ENCODE measurements at regions not wholly inside any gene's neighbourhood (a gene's known extent, or its start where the extent isn't known, plus 50 kb on each side); places are given as distances from the start of the nearest gene placed in this dataset.
"Not testable (repeated sequence)": the region's sequence is repeated elsewhere in the genome, so short reads cannot be mapped to it uniquely, and the experiment has no call there.

- peak; percentile 73 for DNase-seq (ENCODE audit: low read depth)
These were observed 329.3 kb downstream of the GBA3 start for GRCh38 chr4:23022032-23022431.

- no peak for DNase-seq (ENCODE audit: low read depth)
These were observed 328.3 kb downstream of the GBA3 start for GRCh38 chr4:23021040-23021439.

GRCh38 chr4:23020399-23020798 lies 327.7 kb downstream of the GBA3 start:
- not testable (repeated sequence) for DNase-seq (ENCODE audit: low read depth)

GRCh38 chr4:23016981-23017380 lies 324.2 kb downstream of the GBA3 start:
- DNase-seq (ENCODE audit: low read depth): no peak

- DNase-seq (ENCODE audit: low read depth): no peak
These were observed 323.1 kb downstream of the GBA3 start for GRCh38 chr4:23015821-23016220.

GRCh38 chr4:23009093-23009492 lies 316.4 kb downstream of the GBA3 start:
- DNase-seq (ENCODE audit: low read depth): no peak

- DNase-seq (ENCODE audit: low read depth): peak; percentile 50
These were observed 314.0 kb downstream of the GBA3 start for GRCh38 chr4:23006756-23007155.

- no peak for DNase-seq (ENCODE audit: low read depth)
These were observed 313.0 kb downstream of the GBA3 start for GRCh38 chr4:23005691-23006090.

GRCh38 chr4:23001478-23001877 lies 308.7 kb downstream of the GBA3 start:
- no peak for DNase-seq (ENCODE audit: low read depth)

- DNase-seq (ENCODE audit: low read depth): no peak
These were observed 306.7 kb downstream of the GBA3 start for GRCh38 chr4:22999419-22999818.

GRCh38 chr4:22997358-22998224 lies 304.9 kb downstream of the GBA3 start:
- DNase-seq (ENCODE audit: low read depth): no peak

GRCh38 chr4:22991576-22991975 lies 298.8 kb downstream of the GBA3 start:
- DNase-seq (ENCODE audit: low read depth): no peak

- no peak for DNase-seq (ENCODE audit: low read depth)
These were observed 295.8 kb downstream of the GBA3 start for GRCh38 chr4:22988526-22988925.

GRCh38 chr4:22987870-22988269 lies 295.1 kb downstream of the GBA3 start:
- DNase-seq (ENCODE audit: low read depth): peak; percentile 51

GRCh38 chr4:22986881-22987280 lies 294.1 kb downstream of the GBA3 start:
- no peak for DNase-seq (ENCODE audit: low read depth)

GRCh38 chr4:22986262-22986661 lies 293.5 kb downstream of the GBA3 start:
- DNase-seq (ENCODE audit: low read depth): no peak

- DNase-seq (ENCODE audit: low read depth): no peak
These were observed 291.7 kb downstream of the GBA3 start for GRCh38 chr4:22984390-22984789.

- DNase-seq (ENCODE audit: low read depth): no peak
These were observed 285.9 kb downstream of the GBA3 start for GRCh38 chr4:22978656-22979055.

GRCh38 chr4:22970665-22971064 lies 277.9 kb downstream of the GBA3 start:
- DNase-seq (ENCODE audit: low read depth): no peak

GRCh38 chr4:22969287-22969896 lies 276.7 kb downstream of the GBA3 start:
- peak; percentile 70 for DNase-seq (ENCODE audit: low read depth)

GRCh38 chr4:22962295-22962694 lies 269.6 kb downstream of the GBA3 start:
- DNase-seq (ENCODE audit: low read depth): peak; percentile 43

- no peak for DNase-seq (ENCODE audit: low read depth)
These were observed 266.7 kb downstream of the GBA3 start for GRCh38 chr4:22959483-22959882.

- DNase-seq (ENCODE audit: low read depth): no peak
These were observed 265.1 kb downstream of the GBA3 start for GRCh38 chr4:22957774-22958309.

All from ELR (cell line).